Tibial nerve (tissue), 4 donors: ENCODE measurements at regions not wholly inside any gene's neighbourhood (a gene's known extent, or its start where the extent isn't known, plus 50 kb on each side); places are given as distances from the start of the nearest gene placed in this dataset.

Experiments
- DNase-seq, 2 donors: peaks; one replicate each; pipeline ENCODE4 v3.0.0-alpha.2; 2019; ENCODE audit warnings: low spot score in 2 of 2
- H3K27ac ChIP-seq, 4 donors: fragments of 200-600 bp; sonication (generic) in 3 of 4; one replicate each; pipeline ENCODE4 v1.5.1; 2017 to 2019; ENCODE audit warnings: mild to moderate bottlenecking in 1 of 4
- H3K27me3 ChIP-seq, 2 donors: fragments of 200-600 bp; sonication (generic) in 1 of 2; one replicate each; pipeline versions ENCODE4 v1.5.1 to v1.6.0; 2017 to 2019
- H3K36me3 ChIP-seq, 3 donors: fragments of 200-600 bp; sonication (generic); one replicate each; pipeline ENCODE4 v1.5.1; 2018 to 2019
- H3K4me1 ChIP-seq, 4 donors: fragments of 200-600 bp; sonication (generic) in 3 of 4; one replicate each; pipeline ENCODE4 v1.5.1; 2017 to 2019
- H3K4me3 ChIP-seq, 4 donors: fragments of 200-600 bp; sonication (generic) in 3 of 4; one replicate each; pipeline ENCODE4 v1.5.1; 2017 to 2019; ENCODE audit warnings: mild to moderate bottlenecking in 1 of 4, moderate library complexity in 1 of 4
- H3K9me3 ChIP-seq, 4 donors: fragments of 200-600 bp; sonication (generic) in 3 of 4; one replicate each; pipeline ENCODE4 v1.5.1; 2017 to 2019
- EP300 ChIP-seq, 2 donors: sonication (generic); formaldehyde crosslinking; IDR thresholded peaks; one replicate each; pipeline ENCODE4 v1.6.1; 2017; ENCODE audit warnings: antibody characterized with exemption in 2 of 2, mild to moderate bottlenecking in 1 of 2
- POLR2A ChIP-seq, 2 donors: fragments of 450-650 bp; IDR thresholded peaks; one replicate each; pipeline ENCODE4 v1.6.1; 2017; ENCODE audit warnings: antibody characterized with exemption in 2 of 2, mild to moderate bottlenecking in 2 of 2, moderate library complexity in 2 of 2
- WGBS, 2 donors: methylation state at CpG; one replicate each; pipeline ENCODE4 v1.1.5; 2018; 5-methylcytosine and 5-hydroxymethylcytosine counted together
- TF ChIP-seq, protein P1 (sequence below), 5 experiments: fragments of 200-600 bp in 3 of 5; fragments of 450-650 bp in 2 of 5; sonication (generic) in 3 of 5; IDR thresholded peaks; one replicate each; pipeline ENCODE4 v1.5.1; 2016 to 2019; ENCODE audit warnings: antibody characterized with exemption in 5 of 5, mild to moderate bottlenecking in 3 of 5, moderate library complexity in 2 of 5

DNA sequence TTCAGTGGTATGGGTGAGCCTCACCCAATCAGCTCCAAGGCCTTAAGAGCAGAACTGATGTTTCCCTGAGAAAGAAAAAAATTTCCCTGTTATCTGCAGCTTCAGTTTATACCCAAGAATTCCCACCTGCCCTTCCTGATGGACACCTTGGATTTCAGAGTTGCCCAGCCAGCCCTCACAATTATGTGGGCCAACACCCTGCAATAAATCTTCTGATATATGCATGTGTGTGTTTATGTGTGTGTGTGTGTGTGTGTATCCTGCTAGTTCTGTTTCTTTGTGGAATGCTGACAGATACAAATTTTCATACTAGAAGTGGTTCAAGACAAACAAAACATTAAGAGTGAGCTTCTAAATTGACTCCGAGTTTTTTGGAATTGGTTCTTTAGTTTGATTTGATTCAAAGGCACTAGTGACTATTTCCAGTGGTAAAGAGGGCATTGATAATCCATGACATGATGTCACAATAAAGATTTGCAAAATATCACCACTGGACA lies 246.6 kb upstream of the BTBD3 start:
- no peaks in the 10 kb centered on the region for H3K36me3 ChIP-seq
- H3K4me1 ChIP-seq = peaks cover 0 to 9% (median 0%) of the 10 kb centered on the region in 4 donors
- TF ChIP-seq, protein P1, sequence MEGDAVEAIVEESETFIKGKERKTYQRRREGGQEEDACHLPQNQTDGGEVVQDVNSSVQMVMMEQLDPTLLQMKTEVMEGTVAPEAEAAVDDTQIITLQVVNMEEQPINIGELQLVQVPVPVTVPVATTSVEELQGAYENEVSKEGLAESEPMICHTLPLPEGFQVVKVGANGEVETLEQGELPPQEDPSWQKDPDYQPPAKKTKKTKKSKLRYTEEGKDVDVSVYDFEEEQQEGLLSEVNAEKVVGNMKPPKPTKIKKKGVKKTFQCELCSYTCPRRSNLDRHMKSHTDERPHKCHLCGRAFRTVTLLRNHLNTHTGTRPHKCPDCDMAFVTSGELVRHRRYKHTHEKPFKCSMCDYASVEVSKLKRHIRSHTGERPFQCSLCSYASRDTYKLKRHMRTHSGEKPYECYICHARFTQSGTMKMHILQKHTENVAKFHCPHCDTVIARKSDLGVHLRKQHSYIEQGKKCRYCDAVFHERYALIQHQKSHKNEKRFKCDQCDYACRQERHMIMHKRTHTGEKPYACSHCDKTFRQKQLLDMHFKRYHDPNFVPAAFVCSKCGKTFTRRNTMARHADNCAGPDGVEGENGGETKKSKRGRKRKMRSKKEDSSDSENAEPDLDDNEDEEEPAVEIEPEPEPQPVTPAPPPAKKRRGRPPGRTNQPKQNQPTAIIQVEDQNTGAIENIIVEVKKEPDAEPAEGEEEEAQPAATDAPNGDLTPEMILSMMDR (IDR thresholded peaks at IDR 0.05) = no peak
- no peak for TF ChIP-seq POLR2A (IDR thresholded peaks at IDR 0.05)
- TF ChIP-seq EP300 (IDR thresholded peaks at IDR 0.05) = no peak
- no peaks in the 10 kb centered on the region for H3K27me3 ChIP-seq
- 69 to 83% methylated on average over 1 of the region's 1 CpG for WGBS, 2 donors
- H3K27ac ChIP-seq = no peak overlapping the region
- H3K9me3 ChIP-seq = no peaks in the 10 kb centered on the region
- no peak for DNase-seq
- no peak overlapping the region for H3K4me3 ChIP-seq

DNA sequence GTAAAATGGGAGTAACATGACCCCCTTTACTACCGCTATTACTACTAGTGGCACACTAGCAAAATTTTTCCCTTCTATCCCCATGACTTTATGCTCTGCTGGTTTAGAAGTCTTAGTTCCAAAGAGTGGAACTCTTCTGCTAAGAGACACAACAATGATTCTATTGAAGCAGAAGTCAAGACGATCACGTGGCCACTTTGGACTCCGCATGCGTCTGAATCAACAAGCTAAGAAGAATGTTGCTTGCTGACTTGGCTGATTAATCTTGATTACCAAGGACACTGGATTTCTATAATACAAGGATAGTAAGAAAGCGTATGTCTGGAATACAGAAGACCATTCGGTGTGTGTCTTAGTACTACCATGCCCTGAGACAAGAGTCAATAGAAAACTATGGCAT lies 244.7 kb upstream of the BTBD3 start:
- WGBS, 2 donors = 63 to 65% methylated on average over 7 of the region's 7 CpGs
- TF ChIP-seq, protein P1 (IDR thresholded peaks at IDR 0.05) = no peak
- TF ChIP-seq POLR2A (IDR thresholded peaks at IDR 0.05) (no peak), EP300 (IDR thresholded peaks at IDR 0.05) (no peak)
- Histone ChIP-seq H3K4me3 (no peak overlapping the region), H3K27ac (no peak overlapping the region), H3K4me1 (peaks cover 0 to 16% (median 0%) of the 10 kb centered on the region in 4 donors), H3K9me3 (no peaks in the 10 kb centered on the region), H3K36me3 (no peaks in the 10 kb centered on the region), H3K27me3 (no peaks in the 10 kb centered on the region)
- DNase-seq = no peak

DNA sequence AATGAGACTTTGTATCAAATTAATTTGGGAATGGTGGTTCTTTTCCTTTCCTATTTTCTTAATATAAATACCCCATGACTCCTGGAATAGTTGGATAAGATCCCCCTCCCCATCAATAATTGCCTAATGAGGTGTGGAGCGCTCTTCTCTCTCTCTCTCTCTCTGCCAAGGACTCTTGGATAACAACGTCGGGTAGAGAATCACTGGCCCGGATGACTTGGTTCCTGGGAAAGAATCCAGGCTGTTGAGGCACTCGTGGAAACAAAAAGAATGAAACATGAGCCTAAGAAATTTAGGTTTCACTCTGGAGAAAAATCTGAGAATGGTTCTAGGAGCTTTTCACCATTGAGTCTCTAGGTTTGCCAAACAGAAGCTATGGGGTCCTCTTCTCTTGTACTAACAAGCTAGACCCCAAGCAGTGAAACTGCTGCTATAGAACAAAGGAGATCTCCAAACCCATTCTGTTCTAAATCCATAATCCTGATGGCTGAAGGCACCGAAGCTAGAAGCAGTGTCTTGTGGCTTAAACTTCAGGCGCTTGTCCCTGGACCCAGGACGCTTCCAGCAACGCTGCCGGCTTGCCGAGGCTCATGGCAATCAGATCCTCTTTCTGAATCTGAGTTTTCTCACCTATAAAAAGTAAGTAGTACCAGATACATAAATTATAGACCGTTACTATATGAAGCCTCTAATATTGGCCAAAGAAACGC lies 241.6 kb upstream of the BTBD3 start:
- Histone ChIP-seq H3K4me3 (no peak overlapping the region), H3K9me3 (no peaks in the 10 kb centered on the region), H3K36me3 (no peaks in the 10 kb centered on the region), H3K4me1 (peaks cover 0 to 16% (median 0%) of the 10 kb centered on the region in 4 donors), H3K27ac (no peak overlapping the region), H3K27me3 (no peaks in the 10 kb centered on the region)
- WGBS, 2 donors = 50 to 54% methylated on average over 13 of the region's 13 CpGs
- TF ChIP-seq EP300 (IDR thresholded peaks at IDR 0.05) (no peak), POLR2A (IDR thresholded peaks at IDR 0.05) (no peak)
- TF ChIP-seq, protein P1 (IDR thresholded peaks at IDR 0.05) = no peak
- no peak for DNase-seq

DNA sequence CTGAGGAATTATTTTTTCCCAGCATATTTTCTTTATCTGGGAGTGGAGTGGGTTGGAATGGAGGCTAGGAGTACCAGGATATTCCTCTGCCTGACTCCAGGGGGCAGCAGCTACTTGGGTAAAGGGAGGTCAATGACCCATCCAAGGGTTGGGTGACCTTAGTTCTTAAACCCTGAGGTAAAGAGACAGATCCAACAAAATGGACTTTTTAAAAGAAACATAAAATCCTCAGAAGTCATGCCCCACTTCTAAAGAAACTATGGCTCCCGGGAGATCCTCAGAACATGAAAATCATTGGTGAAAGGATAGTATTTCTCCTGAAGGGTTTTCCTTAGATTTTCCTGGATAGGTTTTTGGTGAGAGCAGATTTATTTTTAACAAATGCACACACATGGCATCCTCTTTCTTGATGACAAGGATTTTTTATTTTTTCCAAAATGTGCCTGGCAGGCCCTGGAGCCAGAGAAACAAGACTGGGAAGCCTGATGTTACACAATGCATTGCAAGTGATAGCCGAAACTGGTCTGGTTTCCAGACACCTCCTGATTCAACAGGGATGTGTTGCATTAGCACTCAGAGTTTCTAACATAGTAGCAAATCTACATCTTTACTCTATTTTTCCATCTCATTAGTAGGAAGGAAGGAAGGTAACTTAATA lies 240.9 kb upstream of the BTBD3 start:
- Histone ChIP-seq H3K27me3 (no peaks in the 10 kb centered on the region), H3K27ac (no peak overlapping the region), H3K36me3 (no peaks in the 10 kb centered on the region), H3K4me1 (peaks cover 0 to 16% (median 0%) of the 10 kb centered on the region in 4 donors), H3K4me3 (no peak overlapping the region), H3K9me3 (no peaks in the 10 kb centered on the region)
- TF ChIP-seq, protein P1 (IDR thresholded peaks at IDR 0.05) = peak; percentile 44 to 61 (median 52)
- TF ChIP-seq EP300 (IDR thresholded peaks at IDR 0.05) = no peak
- no peak for TF ChIP-seq POLR2A (IDR thresholded peaks at IDR 0.05)
- 81 to 83% methylated on average over 2 of the region's 2 CpGs for WGBS, 2 donors
- no peak for DNase-seq

DNA sequence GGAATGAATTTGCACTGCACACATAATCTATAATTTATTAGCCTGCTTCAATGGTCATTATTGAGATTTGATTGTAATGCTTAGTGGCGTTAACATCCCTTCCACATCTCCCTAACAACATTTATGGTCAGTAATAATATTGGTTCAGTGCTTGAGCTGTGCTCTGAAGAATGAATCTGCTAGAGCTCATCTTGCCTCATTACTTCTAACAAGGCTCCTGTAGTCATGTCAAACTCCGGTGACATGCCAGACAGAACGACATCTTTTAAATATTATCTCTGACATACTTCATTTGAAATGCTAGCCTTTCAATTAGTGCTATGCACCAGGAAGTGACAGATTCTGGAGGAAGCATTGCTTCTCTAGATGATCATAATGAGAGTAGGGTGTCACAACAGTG lies 240.3 kb upstream of the BTBD3 start:
- H3K9me3 ChIP-seq = no peaks in the 10 kb centered on the region
- peaks cover 0 to 16% (median 0%) of the 10 kb centered on the region in 4 donors for H3K4me1 ChIP-seq
- H3K27ac ChIP-seq = no peak overlapping the region
- H3K27me3 ChIP-seq = no peaks in the 10 kb centered on the region
- no peaks in the 10 kb centered on the region for H3K36me3 ChIP-seq
- TF ChIP-seq EP300 (IDR thresholded peaks at IDR 0.05) (no peak), POLR2A (IDR thresholded peaks at IDR 0.05) (no peak)
- TF ChIP-seq, protein P1 (IDR thresholded peaks at IDR 0.05) = no peak
- WGBS, 2 donors = 95% methylated on average over 3 of the region's 3 CpGs
- H3K4me3 ChIP-seq = no peak overlapping the region
- DNase-seq = no peak
